ENCODE measurements at regions not wholly inside any gene's neighbourhood (a gene's known extent, or its start where the extent isn't known, plus 50 kb on each side); places are given as distances from the start of the nearest gene placed in this dataset.
A peak's percentile ranks its signal among the peaks of the same experiment; 100 is the strongest.

- DNase-seq, result no peak
Measured at GRCh38 chr14:98959958-98960616, 311.9 kb downstream of the BCL11B start.

GRCh38 chr14:98960617-98961013 is 311.4 kb downstream of the BCL11B start:
- DNase-seq, result no peak

- no peak for DNase-seq
Measured at GRCh38 chr14:98961191-98961590, 310.8 kb downstream of the BCL11B start.

- DNase-seq, result no peak
Measured at GRCh38 chr14:98962118-98962517, 309.9 kb downstream of the BCL11B start.

- DNase-seq, result no peak
Measured at GRCh38 chr14:98963610-98964009, 308.4 kb downstream of the BCL11B start.

GRCh38 chr14:98964171-98964570 is 307.8 kb downstream of the BCL11B start:
- peak; percentile 6 for DNase-seq

GRCh38 chr14:98965076-98965475 is 306.9 kb downstream of the BCL11B start:
- DNase-seq, result no peak

- DNase-seq, result no peak
Measured at GRCh38 chr14:98966016-98966415, 306.0 kb downstream of the BCL11B start.

- DNase-seq, result no peak
Measured at GRCh38 chr14:98966475-98967162, 305.4 kb downstream of the BCL11B start.

- DNase-seq, result no peak
Measured at GRCh38 chr14:98974113-98974512, 297.9 kb downstream of the BCL11B start.

GRCh38 chr14:98976271-98976670 is 295.7 kb downstream of the BCL11B start:
- no peak for DNase-seq

GRCh38 chr14:98977451-98977850 is 294.5 kb downstream of the BCL11B start:
- DNase-seq, result no peak

- DNase-seq, result no peak
Measured at GRCh38 chr14:98982986-98983385, 289.0 kb downstream of the BCL11B start.

GRCh38 chr14:98984027-98984718 is 287.8 kb downstream of the BCL11B start:
- no peak for DNase-seq

GRCh38 chr14:98984719-98985041 is 287.3 kb downstream of the BCL11B start:
- peak; percentile 84 for DNase-seq

- DNase-seq, result no peak
Measured at GRCh38 chr14:98993818-98994217, 278.2 kb downstream of the BCL11B start.

- DNase-seq, result no peak
Measured at GRCh38 chr14:98994561-98994960, 277.4 kb downstream of the BCL11B start.

- no peak for DNase-seq
Measured at GRCh38 chr14:98997526-98998205, 274.3 kb downstream of the BCL11B start.

- no peak for DNase-seq
Measured at GRCh38 chr14:98999345-98999744, 272.7 kb downstream of the BCL11B start.

- no peak for DNase-seq
Measured at GRCh38 chr14:98999901-99000300, 272.1 kb downstream of the BCL11B start.

- no peak for DNase-seq
Measured at GRCh38 chr14:99001241-99001640, 270.8 kb downstream of the BCL11B start.

GRCh38 chr14:99003646-99004045 is 268.4 kb downstream of the BCL11B start:
- DNase-seq, result no peak

GRCh38 chr14:99004112-99004511 is 267.9 kb downstream of the BCL11B start:
- DNase-seq, result no peak

GRCh38 chr14:99006276-99006675 is 265.7 kb downstream of the BCL11B start:
- DNase-seq, result no peak

Data from CD4-positive, alpha-beta T cell treated with Interleukin-10 for 1 hour (primary cell).